Hematopoietic multipotent progenitor cell (in vitro differentiated cells): ENCODE measurements at regions not wholly inside any gene's neighbourhood (a gene's known extent, or its start where the extent isn't known, plus 50 kb on each side); places are given as distances from the start of the nearest gene placed in this dataset.
"Not testable (repeated sequence)": the region's sequence is repeated elsewhere in the genome, so short reads cannot be mapped to it uniquely, and the experiment has no call there.

ENCODE experiments used
- DNase-seq, 3 donors: peaks; one replicate each; pipeline ENCODE4 v3.0.0-alpha.2; 2011 to 2015; ENCODE audit warnings: low read depth in 2 of 3, low spot score in 2 of 3

DNA sequence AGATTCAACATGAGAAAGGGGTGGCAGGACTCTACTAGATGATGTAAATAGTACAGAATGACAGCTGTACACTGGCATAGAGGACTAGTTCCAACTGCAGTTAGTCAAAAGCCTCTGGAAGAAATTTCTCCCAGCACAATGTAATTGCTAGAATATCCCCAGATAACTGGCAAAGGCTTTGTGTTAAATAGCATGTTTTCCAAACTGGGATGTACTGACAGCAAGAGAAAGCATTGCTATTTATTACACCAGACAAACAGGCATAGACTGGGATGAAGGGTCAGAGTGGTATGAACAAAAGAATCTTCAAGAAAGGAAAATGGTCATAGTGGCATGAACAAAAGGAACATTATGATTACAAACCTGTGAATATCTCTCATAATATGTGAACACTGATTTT, 115.9 kb upstream of the CXADR start:
- DNase-seq = no peak

- DNase-seq = no peak
Observed at GRCh38 chr21:17397703-17398102, 115.1 kb upstream of the CXADR start.

GRCh38 chr21:17398954-17399353, 113.9 kb upstream of the CXADR start:
- not testable (repeated sequence) for DNase-seq

GRCh38 chr21:17402937-17403336, 109.9 kb upstream of the CXADR start:
- peak in 1 of 3 donors; percentile 6 for DNase-seq

GRCh38 chr21:17406202-17406601, 106.6 kb upstream of the CXADR start:
- no peak for DNase-seq

DNA sequence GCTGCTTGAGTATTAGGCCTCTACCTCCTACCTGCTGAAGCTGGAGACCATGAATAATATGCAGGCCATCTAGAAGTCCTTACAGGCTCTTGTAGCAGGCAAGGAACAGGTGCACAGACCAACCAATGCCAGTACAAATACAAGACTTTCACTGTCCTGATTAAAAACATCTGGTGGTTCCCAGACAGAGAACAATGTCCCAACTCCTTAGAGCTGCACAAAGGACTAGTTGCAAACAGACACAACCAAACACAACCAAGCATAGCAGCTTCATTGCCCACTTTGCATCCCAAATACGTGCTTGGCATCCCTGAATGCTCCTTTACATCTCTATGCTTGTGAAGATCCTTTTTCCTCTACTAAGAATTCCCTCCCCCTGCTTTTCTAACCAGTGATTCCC, 98.1 kb upstream of the CXADR start:
- DNase-seq = no peak

DNA sequence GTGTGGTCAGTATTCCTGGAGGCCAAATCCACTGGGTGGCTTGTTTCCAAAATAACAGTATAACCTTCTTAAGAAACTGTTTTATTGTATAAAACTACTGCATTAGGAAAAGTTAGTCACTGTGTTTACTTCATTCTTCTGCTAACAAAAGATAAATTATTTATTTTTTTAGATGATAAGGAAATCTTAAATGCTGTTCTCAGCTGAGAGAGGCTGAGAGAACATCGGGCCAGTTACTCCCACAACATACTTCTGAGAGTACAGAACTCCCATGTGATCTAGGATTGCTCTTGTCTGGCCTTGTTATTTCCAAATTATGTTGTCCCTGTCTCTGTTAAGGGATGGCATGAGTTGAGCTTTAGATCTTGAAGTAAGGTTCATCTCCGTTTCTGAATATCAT, 96.7 kb upstream of the CXADR start:
- DNase-seq = no peak

- no peak for DNase-seq
Observed at GRCh38 chr21:17422931-17423330, 89.9 kb upstream of the CXADR start.

DNA sequence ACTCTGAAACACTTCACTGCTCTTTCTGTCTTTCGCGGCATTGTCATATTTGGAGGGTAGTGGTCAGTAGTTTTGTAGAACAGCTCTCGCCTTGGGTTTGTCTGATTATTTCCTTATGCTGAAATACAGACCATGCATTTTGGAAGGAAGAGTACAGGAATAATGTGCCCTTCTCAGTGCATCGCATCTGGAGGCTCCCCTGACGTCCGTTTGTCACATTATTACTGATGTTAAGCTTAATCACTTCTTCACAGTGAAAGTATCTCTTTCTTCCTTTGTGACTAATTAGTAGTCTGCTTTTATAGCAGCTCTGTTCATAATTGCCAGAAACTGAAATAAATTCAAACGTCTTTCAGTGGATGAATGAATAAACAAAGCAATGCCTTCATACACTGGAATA, 85.7 kb upstream of the CXADR start:
- no peak for DNase-seq

GRCh38 chr21:17427831-17428483, 84.9 kb upstream of the CXADR start:
- DNase-seq = no peak

GRCh38 chr21:17428484-17428869, 84.4 kb upstream of the CXADR start:
- DNase-seq = no peak

DNA sequence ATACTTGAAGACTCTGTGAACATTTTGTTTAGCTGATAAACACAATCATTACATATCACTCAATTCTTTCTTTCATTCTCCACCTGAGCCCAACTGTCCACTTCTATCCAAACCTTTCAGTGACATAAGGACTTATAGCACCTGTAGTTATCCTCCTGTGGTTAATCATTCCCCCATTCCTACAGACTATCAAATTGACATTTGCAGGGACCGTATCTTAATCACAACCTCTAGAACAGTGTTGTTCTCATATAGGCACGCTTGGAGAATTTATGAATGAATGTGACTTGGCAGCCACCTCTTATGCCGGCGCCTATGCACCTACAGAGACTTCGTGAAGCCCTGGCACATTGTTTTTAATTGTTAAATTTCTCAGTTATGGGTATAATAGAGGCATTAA, 83.9 kb upstream of the CXADR start:
- no peak for DNase-seq

GRCh38 chr21:17429936-17430335, 82.9 kb upstream of the CXADR start:
- DNase-seq = no peak

GRCh38 chr21:17432732-17433057, 80.1 kb upstream of the CXADR start:
- DNase-seq = no peak

DNA sequence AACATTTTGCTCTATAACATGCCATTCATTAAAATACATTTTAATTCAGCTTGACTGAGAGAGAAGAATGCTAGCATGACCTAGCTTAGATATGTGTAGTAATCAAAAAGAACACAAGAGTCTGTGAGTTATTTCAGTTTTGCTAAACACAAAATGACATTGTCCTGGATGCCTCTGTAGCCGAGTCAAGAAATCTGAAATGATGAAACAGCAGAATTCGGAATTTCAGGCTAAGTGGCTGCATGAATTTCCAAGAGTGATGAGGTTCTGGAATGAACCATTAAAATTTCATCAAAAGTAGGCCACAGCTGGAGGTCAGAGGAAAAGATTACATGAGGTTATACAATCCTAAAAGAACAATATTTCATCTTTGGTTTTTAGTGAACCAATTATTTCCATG, 79.1 kb upstream of the CXADR start:
- DNase-seq = no peak

DNA sequence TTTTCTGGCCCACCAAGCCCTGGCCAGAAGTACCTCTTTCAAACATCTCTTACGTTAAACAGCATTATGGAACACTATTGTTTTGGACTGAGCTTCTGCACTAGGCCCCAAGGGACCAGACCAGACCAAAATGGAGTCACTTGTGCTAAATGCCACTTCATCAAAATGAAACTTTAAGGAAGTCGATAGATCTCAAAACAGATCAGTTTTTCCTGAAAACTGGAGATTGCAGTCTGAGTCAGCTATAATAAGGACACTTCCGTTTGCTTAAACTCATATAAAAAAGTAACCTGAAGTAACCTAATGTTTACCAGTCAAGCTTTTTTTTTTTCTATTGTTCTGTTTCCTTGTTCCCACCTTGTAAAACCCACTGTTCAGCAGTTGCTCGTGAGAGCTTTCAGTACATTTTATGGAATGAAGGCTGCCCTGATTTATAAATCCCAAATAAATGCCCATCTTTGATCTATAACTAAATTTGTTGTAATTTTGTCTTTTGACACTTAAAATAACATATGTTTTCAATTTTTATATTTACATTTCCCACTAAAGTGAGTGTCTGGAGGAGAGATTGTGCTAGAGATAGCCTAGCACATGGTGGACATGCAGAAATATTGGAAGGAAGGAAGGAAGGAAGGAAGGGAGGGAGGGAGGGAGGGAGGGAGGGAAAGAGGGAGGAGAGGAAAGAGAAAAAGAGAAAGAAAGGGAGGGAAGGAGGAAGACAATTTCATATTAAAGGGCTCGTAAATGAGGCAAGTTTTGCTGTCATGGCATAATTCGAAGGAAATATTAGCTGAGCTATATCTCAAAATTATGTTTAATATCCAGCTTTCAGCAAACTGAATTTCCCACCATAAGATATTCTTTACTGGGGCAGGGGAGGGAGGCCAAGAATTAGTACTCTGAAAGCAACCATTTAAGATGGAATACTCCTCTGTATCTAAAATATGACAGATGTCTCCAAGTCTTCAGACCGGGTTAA, 77.0 kb upstream of the CXADR start:
- DNase-seq = no peak

- DNase-seq = no peak
Observed at GRCh38 chr21:17436626-17437111, 76.2 kb upstream of the CXADR start.

GRCh38 chr21:17438635-17439034, 74.2 kb upstream of the CXADR start:
- DNase-seq = no peak

DNA sequence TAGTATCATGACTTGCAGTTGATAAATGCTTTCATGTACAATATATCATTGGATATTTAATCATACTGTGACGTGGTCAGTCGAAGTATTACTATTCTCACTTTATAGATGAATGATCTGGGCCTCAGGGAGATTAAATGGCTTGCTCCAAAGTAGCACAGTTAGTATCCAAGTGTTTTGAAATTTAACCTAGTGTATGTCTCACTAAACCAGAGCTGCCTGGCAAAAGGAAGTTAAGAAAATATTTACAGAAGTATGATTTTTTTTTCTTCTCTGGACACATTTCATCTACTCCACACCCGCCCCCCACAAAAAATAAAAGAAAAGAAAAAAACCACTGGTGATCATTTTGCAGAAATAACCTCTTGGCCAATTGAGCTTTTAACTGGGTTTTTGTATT, 71.9 kb upstream of the CXADR start:
- DNase-seq = no peak

DNA sequence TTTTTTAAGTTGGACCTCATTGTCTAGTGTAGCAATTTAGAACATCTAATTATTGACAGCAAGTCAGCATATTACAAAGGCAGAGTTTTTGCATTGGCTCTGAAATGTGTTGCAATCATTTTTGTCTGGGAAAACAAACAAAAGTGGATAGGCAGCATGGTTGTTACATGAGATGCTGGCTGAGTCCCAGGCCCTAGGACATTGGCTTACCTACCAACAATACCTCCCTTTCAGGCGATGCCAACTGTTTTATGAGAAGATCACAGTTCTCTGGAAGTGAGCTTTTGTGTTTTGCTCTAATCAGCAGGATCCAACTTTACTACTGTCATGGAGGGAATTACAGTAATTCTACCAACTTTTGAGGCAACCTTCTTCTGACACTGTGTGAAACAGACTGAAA, 71.5 kb upstream of the CXADR start:
- DNase-seq = no peak

DNA sequence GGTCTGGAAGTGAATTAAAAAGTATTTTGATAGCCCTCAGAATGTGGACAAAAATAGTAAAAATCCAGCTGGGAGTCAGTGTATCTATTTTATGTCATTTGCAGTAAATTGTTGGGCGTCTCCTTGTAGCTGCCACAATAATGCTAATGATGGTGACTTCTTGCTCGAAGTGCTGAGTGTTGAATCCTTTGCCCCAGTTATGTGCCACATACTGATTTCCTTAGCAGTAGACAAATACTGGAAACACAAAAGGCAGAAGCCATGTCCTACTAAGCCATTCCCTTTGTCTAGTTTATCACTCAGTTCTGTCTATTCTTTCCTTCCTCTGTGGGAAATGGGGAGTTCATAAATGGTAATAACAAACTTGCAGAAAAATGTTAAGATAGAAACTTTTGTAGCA, 70.7 kb upstream of the CXADR start:
- no peak for DNase-seq

- DNase-seq = no peak
Observed at GRCh38 chr21:17444828-17445227, 68.0 kb upstream of the CXADR start.
